GM21447 (cell line): ENCODE measurements at regions not wholly inside any gene's neighbourhood (a gene's known extent, or its start where the extent isn't known, plus 50 kb on each side); places are given as distances from the start of the nearest gene placed in this dataset.

Source experiments
- ATAC-seq: cut with Tn5 transposase; IDR thresholded peaks from one replicate; pipeline ENCODE4 v1.9.1; 2021; ENCODE audit not compliant: unreplicated experiment

GRCh38 chr16:55115506-55115905 is 184.8 kb downstream of the IRX5 start:
- ATAC-seq, result no peak

- ATAC-seq, result no peak
Observed at GRCh38 chr16:55116165-55116920, 185.7 kb downstream of the IRX5 start.

- no peak for ATAC-seq
Observed at GRCh38 chr16:55118701-55119260, 188.1 kb downstream of the IRX5 start.

GRCh38 chr16:55120408-55120807 is 189.7 kb downstream of the IRX5 start:
- no peak for ATAC-seq

- ATAC-seq, result no peak
Observed at GRCh38 chr16:55120826-55121225, 190.2 kb downstream of the IRX5 start.

GRCh38 chr16:55123652-55124051 is 193.0 kb downstream of the IRX5 start:
- no peak for ATAC-seq

GRCh38 chr16:55125818-55126385 is 195.2 kb downstream of the IRX5 start:
- no peak for ATAC-seq

- no peak for ATAC-seq
Observed at GRCh38 chr16:55126456-55126855, 195.8 kb downstream of the IRX5 start.

GRCh38 chr16:55130456-55130855 is 193.5 kb upstream of the IRX6 start:
- ATAC-seq, result no peak

- ATAC-seq, result no peak
Observed at GRCh38 chr16:55130911-55131310, 193.1 kb upstream of the IRX6 start.

GRCh38 chr16:55133654-55134053 is 190.3 kb upstream of the IRX6 start:
- ATAC-seq, result no peak

- ATAC-seq, result no peak
Observed at GRCh38 chr16:55136356-55137150, 187.4 kb upstream of the IRX6 start.

GRCh38 chr16:55138298-55138697 is 185.7 kb upstream of the IRX6 start:
- no peak for ATAC-seq

GRCh38 chr16:55142405-55142804 is 181.6 kb upstream of the IRX6 start:
- no peak for ATAC-seq

GRCh38 chr16:55144651-55145050 is 179.4 kb upstream of the IRX6 start:
- no peak for ATAC-seq

- no peak for ATAC-seq
Observed at GRCh38 chr16:55145771-55146603, 178.0 kb upstream of the IRX6 start.

GRCh38 chr16:55146966-55147365 is 177.0 kb upstream of the IRX6 start:
- ATAC-seq, result no peak

GRCh38 chr16:55147396-55147795 is 176.6 kb upstream of the IRX6 start:
- no peak for ATAC-seq

- no peak for ATAC-seq
Observed at GRCh38 chr16:55149622-55150021, 174.4 kb upstream of the IRX6 start.

- ATAC-seq, result no peak
Observed at GRCh38 chr16:55151561-55152305, 172.3 kb upstream of the IRX6 start.
